Fibroblast of lung (primary cell): ENCODE measurements at regions not wholly inside any gene's neighbourhood (a gene's known extent, or its start where the extent isn't known, plus 50 kb on each side); places are given as distances from the start of the nearest gene placed in this dataset.
"Not testable (repeated sequence)": the region's sequence is repeated elsewhere in the genome, so short reads cannot be mapped to it uniquely, and the experiment has no call there.

Source experiments
- EZH2 ChIP-seq: IDR thresholded peaks from 2 replicates; pipeline ENCODE4 v1.5.1; 2012; ENCODE audit warnings: low read length, control low read depth, mild to moderate bottlenecking; ENCODE audit errors: missing control alignments
- TF ChIP-seq, protein P1 (sequence below), 2 donors: IDR thresholded peaks in 1 of 2; conservative IDR thresholded peaks in 1 of 2; 1 replicate in 1 of 2; 2 replicates in 1 of 2; pipeline ENCODE4 v1.5.1; 2011 to 2012; ENCODE audit warnings: low read length in 2 of 2, control low read depth in 1 of 2, inconsistent platforms in 1 of 2, low read depth in 1 of 2, mild to moderate bottlenecking in 1 of 2

DNA sequence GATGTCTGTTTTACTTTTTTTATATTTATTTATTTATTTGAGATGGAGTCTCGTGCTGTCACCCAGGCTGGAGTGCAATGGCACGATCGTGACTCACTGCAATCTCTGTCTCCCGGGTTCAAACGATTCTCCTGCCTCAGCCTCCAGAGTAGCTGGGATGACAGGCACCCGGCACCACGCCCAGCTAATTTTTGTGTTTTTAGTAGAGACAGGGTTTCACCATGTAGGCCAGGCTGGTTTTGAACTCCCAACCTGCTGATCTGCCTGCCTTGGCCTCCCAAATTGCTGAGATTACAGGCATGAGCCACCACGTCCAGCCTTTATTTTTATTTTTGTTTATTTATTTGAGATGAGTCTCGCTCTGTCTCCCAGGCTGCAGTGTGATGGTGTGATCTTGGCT, 186.6 kb downstream of the SHOX start:
- TF ChIP-seq, protein P1, sequence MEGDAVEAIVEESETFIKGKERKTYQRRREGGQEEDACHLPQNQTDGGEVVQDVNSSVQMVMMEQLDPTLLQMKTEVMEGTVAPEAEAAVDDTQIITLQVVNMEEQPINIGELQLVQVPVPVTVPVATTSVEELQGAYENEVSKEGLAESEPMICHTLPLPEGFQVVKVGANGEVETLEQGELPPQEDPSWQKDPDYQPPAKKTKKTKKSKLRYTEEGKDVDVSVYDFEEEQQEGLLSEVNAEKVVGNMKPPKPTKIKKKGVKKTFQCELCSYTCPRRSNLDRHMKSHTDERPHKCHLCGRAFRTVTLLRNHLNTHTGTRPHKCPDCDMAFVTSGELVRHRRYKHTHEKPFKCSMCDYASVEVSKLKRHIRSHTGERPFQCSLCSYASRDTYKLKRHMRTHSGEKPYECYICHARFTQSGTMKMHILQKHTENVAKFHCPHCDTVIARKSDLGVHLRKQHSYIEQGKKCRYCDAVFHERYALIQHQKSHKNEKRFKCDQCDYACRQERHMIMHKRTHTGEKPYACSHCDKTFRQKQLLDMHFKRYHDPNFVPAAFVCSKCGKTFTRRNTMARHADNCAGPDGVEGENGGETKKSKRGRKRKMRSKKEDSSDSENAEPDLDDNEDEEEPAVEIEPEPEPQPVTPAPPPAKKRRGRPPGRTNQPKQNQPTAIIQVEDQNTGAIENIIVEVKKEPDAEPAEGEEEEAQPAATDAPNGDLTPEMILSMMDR (conservative IDR thresholded peaks at IDR 0.05 in 1 of 2, IDR thresholded peaks at IDR 0.05 in 1 of 2; ENCODE audit: low read depth in 1 of 2, low read length in 2 of 2), result not testable (repeated sequence)
- not testable (repeated sequence) for TF ChIP-seq EZH2
